HEK293T (cell line): ENCODE measurements at regions not wholly inside any gene's neighbourhood (a gene's known extent, or its start where the extent isn't known, plus 50 kb on each side); places are given as distances from the start of the nearest gene placed in this dataset.

Source experiments
- BHLHE40 ChIP-seq: fragments of 450-650 bp; IDR thresholded peaks from 2 replicates; pipeline ENCODE4 v1.6.1; 2016; ENCODE audit warnings: mild to moderate bottlenecking, moderate library complexity, borderline replicate concordance
- ELF4 ChIP-seq: fragments of 450-650 bp; IDR thresholded peaks from 2 replicates; pipeline ENCODE4 v1.6.1; 2017; ENCODE audit warnings: antibody characterized with exemption
- HDGF ChIP-seq: fragments of 450-650 bp; IDR thresholded peaks from 2 replicates; pipeline ENCODE4 v1.6.1; 2017; ENCODE audit warnings: antibody characterized with exemption, borderline replicate concordance
- TARDBP ChIP-seq: fragments of 450-650 bp; IDR thresholded peaks from 2 replicates; pipeline ENCODE4 v1.6.1; 2016
- TF ChIP-seq, protein P1 (sequence below): fragments of 450-650 bp; IDR thresholded peaks from 2 replicates; pipeline ENCODE4 v1.6.1; 2016

DNA sequence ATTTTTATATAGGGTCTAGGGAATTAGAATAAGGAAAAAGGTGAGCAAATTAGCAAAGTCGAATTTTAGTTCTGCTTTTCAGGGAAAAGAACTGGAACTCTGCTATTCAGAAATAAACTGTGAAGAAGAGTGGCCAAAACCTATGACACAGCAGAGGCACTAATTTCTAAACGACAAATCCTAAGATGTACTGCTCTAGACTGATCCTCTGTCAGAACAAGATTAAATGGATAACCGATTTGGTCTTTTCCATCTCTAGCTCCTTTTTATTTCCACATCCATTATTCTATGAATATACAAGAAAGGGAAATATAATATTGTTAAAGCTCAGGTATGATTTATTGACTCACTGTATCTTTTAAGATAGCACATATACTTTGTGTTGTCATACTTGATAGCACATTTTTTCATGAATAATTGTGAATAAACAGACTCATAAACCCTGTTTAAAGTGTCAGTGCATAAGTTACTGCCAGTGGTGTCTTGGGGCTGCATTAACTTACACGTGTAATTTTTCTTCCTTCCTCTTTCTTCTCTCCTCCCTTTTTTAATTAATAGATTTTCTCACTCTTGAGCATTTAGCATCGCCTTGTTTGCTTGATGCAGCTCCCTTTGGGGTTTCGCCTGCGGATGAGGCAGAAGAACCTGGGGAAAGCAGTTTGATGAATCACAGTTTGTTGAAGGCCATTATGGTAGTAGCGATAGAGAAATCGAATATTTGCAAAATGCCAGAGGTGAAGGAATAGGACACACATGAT lies 496.6 kb downstream of the ADGRL2 start:
- TF ChIP-seq BHLHE40 = no peak
- TF ChIP-seq HDGF = no peak
- no peak for TF ChIP-seq TARDBP
- TF ChIP-seq, protein P1, sequence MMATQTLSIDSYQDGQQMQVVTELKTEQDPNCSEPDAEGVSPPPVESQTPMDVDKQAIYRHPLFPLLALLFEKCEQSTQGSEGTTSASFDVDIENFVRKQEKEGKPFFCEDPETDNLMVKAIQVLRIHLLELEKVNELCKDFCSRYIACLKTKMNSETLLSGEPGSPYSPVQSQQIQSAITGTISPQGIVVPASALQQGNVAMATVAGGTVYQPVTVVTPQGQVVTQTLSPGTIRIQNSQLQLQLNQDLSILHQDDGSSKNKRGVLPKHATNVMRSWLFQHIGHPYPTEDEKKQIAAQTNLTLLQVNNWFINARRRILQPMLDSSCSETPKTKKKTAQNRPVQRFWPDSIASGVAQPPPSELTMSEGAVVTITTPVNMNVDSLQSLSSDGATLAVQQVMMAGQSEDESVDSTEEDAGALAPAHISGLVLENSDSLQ = no peak
- no peak for TF ChIP-seq ELF4
